GM12892 (cell line): ENCODE measurements at regions not wholly inside any gene's neighbourhood (a gene's known extent, or its start where the extent isn't known, plus 50 kb on each side); places are given as distances from the start of the nearest gene placed in this dataset.

Experiments used
- POLR2A ChIP-seq: IDR thresholded peaks from 2 replicates; pipeline ENCODE4 v1.6.1; 2011; ENCODE audit warnings: low read depth, low read length, control low read depth
- POLR2AphosphoS5 ChIP-seq: IDR thresholded peaks from 2 replicates; pipeline ENCODE4 v1.6.1; 2011; ENCODE audit warnings: low read depth, low read length, control low read depth
- TAF1 ChIP-seq: IDR thresholded peaks from 2 replicates; pipeline ENCODE4 v1.6.1; 2011; ENCODE audit warnings: low read depth, mild to moderate bottlenecking, control low read depth, low read length, borderline replicate concordance

GRCh38 chr11:104531075-104531474 lies 367.1 kb upstream of the PDGFD start:
- no peak for TF ChIP-seq POLR2A
- no peak for TF ChIP-seq POLR2AphosphoS5
- TF ChIP-seq TAF1 = no peak
